ENCODE measurements at regions not wholly inside any gene's neighbourhood (a gene's known extent, or its start where the extent isn't known, plus 50 kb on each side); places are given as distances from the start of the nearest gene placed in this dataset.

DNA sequence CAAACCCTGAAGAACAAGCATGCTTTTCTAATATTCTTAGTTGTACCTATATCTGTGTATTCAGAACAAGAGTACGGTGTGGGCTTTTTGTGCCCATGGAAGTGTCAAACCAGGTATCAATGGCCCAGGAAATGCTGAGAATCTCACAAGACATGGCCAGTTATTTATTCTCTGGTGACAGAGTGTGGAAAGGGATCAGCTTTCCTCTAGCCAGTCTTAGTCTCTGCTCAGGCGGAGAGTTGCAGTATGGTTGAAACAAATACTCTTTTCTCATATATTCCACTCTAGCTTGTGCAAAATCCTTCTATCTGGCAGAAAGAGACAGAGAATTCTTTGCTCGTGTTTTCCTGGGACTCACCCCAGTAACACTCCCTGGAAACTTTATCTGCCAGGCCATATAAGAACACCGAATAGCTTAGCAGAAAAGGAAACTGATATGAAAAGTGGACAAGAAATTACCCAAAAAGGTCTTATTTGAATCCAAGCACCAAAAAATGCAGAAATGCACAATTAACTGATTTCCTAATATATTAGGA lies 173.3 kb upstream of the RSPO3 start:
- TF ChIP-seq CTCF (conservative IDR thresholded peaks at IDR 0.05 in 1 of 2, IDR thresholded peaks at IDR 0.05 in 1 of 2; ENCODE audit: extremely low read depth in 1 of 2, insufficient read depth in 1 of 2, low read depth in 1 of 2, low read length in 2 of 2) (no peak), EZH2 (IDR thresholded peaks at IDR 0.05; ENCODE audit: borderline replicate concordance, low read length) (no peak)

Measured in mammary epithelial cell (primary cell).